Hepatocyte (in vitro differentiated cells): ENCODE measurements at regions not wholly inside any gene's neighbourhood (a gene's known extent, or its start where the extent isn't known, plus 50 kb on each side); places are given as distances from the start of the nearest gene placed in this dataset.

Source experiments
- CTCF ChIP-seq: fragments of 200-600 bp; sonication (generic); IDR thresholded peaks from 2 replicates; pipeline ENCODE4 v1.5.1; 2016; ENCODE audit warnings: antibody characterized with exemption, mild to moderate bottlenecking; ENCODE audit not compliant: poor library complexity
- EZH2 ChIP-seq: fragments of 200-600 bp; sonication (generic); IDR thresholded peaks from 2 replicates; pipeline ENCODE4 v1.6.1; 2016; ENCODE audit warnings: antibody characterized with exemption, mild to moderate bottlenecking, borderline replicate concordance

GRCh38 chr6:166806962-166807757 lies 149.2 kb downstream of the RNASET2 start:
- TF ChIP-seq CTCF: no peak
- no peak for TF ChIP-seq EZH2
